Loucy (cell line): ENCODE measurements at regions not wholly inside any gene's neighbourhood (a gene's known extent, or its start where the extent isn't known, plus 50 kb on each side); places are given as distances from the start of the nearest gene placed in this dataset.

Experiments used
- H2AFZ ChIP-seq: fragments of 200-600 bp; sonication (generic); 2 replicates; pipeline ENCODE4 v1.6.0; 2016; ENCODE audit warnings: antibody characterized with exemption, mild to moderate bottlenecking, low read length, moderate library complexity
- H3F3A ChIP-seq: fragments of 200-600 bp; 2 replicates; pipeline ENCODE4 v1.6.0; 2016; ENCODE audit warnings: antibody characterized with exemption, low read depth, mild to moderate bottlenecking
- H3K27me3 ChIP-seq: fragments of 200-600 bp; sonication (generic); 2 replicates; pipeline ENCODE4 v1.6.1; 2014; ENCODE audit warnings: low read length, mild to moderate bottlenecking; ENCODE audit not compliant: insufficient read depth, poor library complexity, severe bottlenecking
- H3K36me3 ChIP-seq: fragments of 200-600 bp; sonication (generic); 2 replicates; pipeline ENCODE4 v1.6.1; 2016; ENCODE audit warnings: low read length; ENCODE audit not compliant: insufficient read depth
- H3K4me1 ChIP-seq: fragments of 200-600 bp; sonication (generic); 2 replicates; pipeline ENCODE4 v1.5.1; 2014; ENCODE audit warnings: low read length, mild to moderate bottlenecking; ENCODE audit not compliant: insufficient read depth, poor library complexity, severe bottlenecking
- H3K4me2 ChIP-seq: fragments of 200-600 bp; sonication (generic); 2 replicates; pipeline ENCODE4 v1.6.0; 2014; ENCODE audit warnings: antibody characterized with exemption, low read length, low read depth, mild to moderate bottlenecking; ENCODE audit not compliant: poor library complexity, severe bottlenecking
- H3K4me3 ChIP-seq: fragments of 200-600 bp; sonication (generic); 2 replicates; pipeline ENCODE4 v1.5.1; 2014; ENCODE audit warnings: low read length, mild to moderate bottlenecking, mixed read lengths; ENCODE audit not compliant: poor library complexity, severe bottlenecking
- H3K79me2 ChIP-seq: fragments of 200-600 bp; sonication (generic); 2 replicates; pipeline ENCODE4 v1.6.1; 2014; ENCODE audit warnings: low read length; ENCODE audit not compliant: insufficient read depth
- H3K9ac ChIP-seq: fragments of 200-600 bp; sonication (generic); 2 replicates; pipeline ENCODE4 v1.6.0; 2014; ENCODE audit warnings: mild to moderate bottlenecking, low read depth, low read length, moderate library complexity; ENCODE audit not compliant: poor library complexity, severe bottlenecking
- H3K9me2 ChIP-seq: fragments of 200-600 bp; sonication (generic); replicated peaks from 2 replicates; pipeline ENCODE4 v1.6.1; 2016; ENCODE audit warnings: low read depth, low read length, mixed read lengths
- H3K9me3 ChIP-seq: fragments of 200-600 bp; sonication (generic); 2 replicates; pipeline ENCODE4 v1.6.1; 2014; ENCODE audit warnings: mild to moderate bottlenecking, antibody characterized with exemption, low read length, low read depth; ENCODE audit not compliant: insufficient read depth
- H4K20me1 ChIP-seq: fragments of 200-600 bp; sonication (generic); 2 replicates; pipeline ENCODE4 v1.6.0; 2014; ENCODE audit warnings: antibody characterized with exemption, low read length, mild to moderate bottlenecking; ENCODE audit not compliant: insufficient read depth, poor library complexity, severe bottlenecking
- CTCF ChIP-seq: fragments of 200-600 bp; sonication (generic); conservative IDR thresholded peaks from 2 replicates; pipeline ENCODE4 v1.5.1; 2014; ENCODE audit warnings: mild to moderate bottlenecking, antibody characterized with exemption, low read length
- EZH2phosphoT487 ChIP-seq: fragments of 200-600 bp; IDR thresholded peaks from 2 replicates; pipeline ENCODE4 v1.6.1; 2018; ENCODE audit warnings: antibody characterized with exemption, mild to moderate bottlenecking, moderate library complexity, borderline replicate concordance

GRCh38 chr21:18620436-18620835 is 216.9 kb upstream of the TMPRSS15 start:
- H3K4me2 ChIP-seq, result no peak overlapping the region
- no peaks in the 10 kb centered on the region for H4K20me1 ChIP-seq
- no peaks in the 10 kb centered on the region for H3K9me3 ChIP-seq
- no peak for TF ChIP-seq EZH2phosphoT487
- no peak for TF ChIP-seq CTCF
- no peaks in the 10 kb centered on the region for H3K27me3 ChIP-seq
- no peak overlapping the region for H3K4me3 ChIP-seq
- no peaks in the 10 kb centered on the region for H3K36me3 ChIP-seq
- no peaks in the 10 kb centered on the region for H3K9me2 ChIP-seq
- H3K4me1 ChIP-seq, result no peaks in the 10 kb centered on the region
- H3K79me2 ChIP-seq, result no peaks in the 10 kb centered on the region
- H3F3A ChIP-seq, result no peaks in the 10 kb centered on the region
- H3K9ac ChIP-seq, result no peak overlapping the region
- H2AFZ ChIP-seq, result no peak overlapping the region

DNA sequence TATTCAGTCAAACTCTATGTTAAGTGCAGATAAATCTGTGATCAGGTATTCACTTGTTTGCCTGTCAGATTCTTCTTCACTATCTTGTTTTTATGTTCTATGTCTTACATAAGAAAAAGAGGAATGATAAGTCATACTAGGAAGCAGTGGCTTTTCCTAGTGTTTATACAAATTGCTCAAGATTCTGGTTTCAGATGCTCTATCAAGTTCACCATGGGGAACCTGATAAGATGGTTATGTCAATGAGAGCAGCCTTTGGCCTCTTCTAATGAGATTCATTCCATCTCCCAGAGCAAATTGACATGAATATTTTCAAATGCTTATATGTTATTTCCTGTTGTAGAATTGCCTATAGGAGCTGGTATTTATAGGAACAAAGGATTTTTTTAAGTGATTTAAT is 218.8 kb upstream of the TMPRSS15 start:
- no peaks in the 10 kb centered on the region for H3K27me3 ChIP-seq
- H3K4me1 ChIP-seq, result no peaks in the 10 kb centered on the region
- no peak overlapping the region for H3K9ac ChIP-seq
- H3K79me2 ChIP-seq, result no peaks in the 10 kb centered on the region
- no peaks in the 10 kb centered on the region for H3K9me3 ChIP-seq
- H3K9me2 ChIP-seq, result no peaks in the 10 kb centered on the region
- TF ChIP-seq CTCF (no peak), EZH2phosphoT487 (no peak)
- no peak overlapping the region for H2AFZ ChIP-seq
- H3K36me3 ChIP-seq, result no peaks in the 10 kb centered on the region
- H3K4me3 ChIP-seq, result no peak overlapping the region
- H3F3A ChIP-seq, result no peaks in the 10 kb centered on the region
- no peaks in the 10 kb centered on the region for H4K20me1 ChIP-seq
- no peak overlapping the region for H3K4me2 ChIP-seq

- H3K4me2 ChIP-seq, result no peak overlapping the region
- H3K4me3 ChIP-seq, result no peak overlapping the region
- no peaks in the 10 kb centered on the region for H3F3A ChIP-seq
- no peaks in the 10 kb centered on the region for H3K27me3 ChIP-seq
- H2AFZ ChIP-seq, result no peak overlapping the region
- no peak for TF ChIP-seq CTCF
- TF ChIP-seq EZH2phosphoT487, result no peak
- no peaks in the 10 kb centered on the region for H3K36me3 ChIP-seq
- no peaks in the 10 kb centered on the region for H3K9me3 ChIP-seq
- H4K20me1 ChIP-seq, result no peaks in the 10 kb centered on the region
- H3K79me2 ChIP-seq, result no peaks in the 10 kb centered on the region
- no peaks in the 10 kb centered on the region for H3K9me2 ChIP-seq
- no peak overlapping the region for H3K9ac ChIP-seq
- H3K4me1 ChIP-seq, result no peaks in the 10 kb centered on the region
These were observed 226.9 kb upstream of the TMPRSS15 start for GRCh38 chr21:18630446-18630845.
